Fibroblast of upper back skin (primary cell): ENCODE measurements at regions not wholly inside any gene's neighbourhood (a gene's known extent, or its start where the extent isn't known, plus 50 kb on each side); places are given as distances from the start of the nearest gene placed in this dataset.
"Not testable (repeated sequence)": the region's sequence is repeated elsewhere in the genome, so short reads cannot be mapped to it uniquely, and the experiment has no call there.

ENCODE experiments used
- DNase-seq: peaks from one replicate; pipeline ENCODE4 v3.0.0-alpha.2; 2013

DNA sequence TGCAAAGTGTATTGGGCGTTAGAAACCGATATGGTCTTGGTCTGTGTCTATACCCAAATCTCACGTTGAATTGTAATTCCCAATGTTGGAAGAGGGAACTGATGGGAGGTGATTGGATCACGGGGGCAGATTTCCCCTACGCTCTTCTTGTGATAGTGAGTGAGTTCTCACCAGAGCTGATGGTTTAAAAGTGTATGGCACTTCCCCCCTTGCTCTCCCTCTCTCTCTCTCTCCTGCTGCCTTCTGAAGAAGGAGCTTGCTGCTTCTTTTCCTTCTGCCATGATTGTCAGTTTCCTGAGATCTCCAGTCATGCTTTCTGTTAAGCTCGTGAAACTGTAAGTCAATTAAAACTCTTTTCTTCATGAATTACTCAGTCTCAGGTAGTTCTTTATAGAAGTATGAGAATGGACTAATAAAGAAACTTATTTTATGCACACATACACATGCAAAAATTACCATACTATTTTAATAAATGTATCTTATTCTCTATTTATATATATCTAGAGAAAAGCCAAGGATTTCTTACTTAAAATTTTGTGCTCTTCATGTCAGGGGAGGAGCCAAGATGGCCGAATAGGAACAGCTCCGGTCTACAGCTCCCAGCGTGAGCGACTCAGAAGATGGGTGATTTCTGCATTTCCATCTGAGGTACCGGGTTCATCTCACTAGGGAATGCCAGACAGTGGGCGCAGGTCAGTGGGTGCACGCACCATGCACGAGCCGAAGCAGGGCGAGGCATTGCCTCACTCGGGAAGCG is 1891.0 kb upstream of the FLRT2 start:
- no peak for DNase-seq

GRCh38 chr14:83639505-83639875 is 1890.5 kb upstream of the FLRT2 start:
- DNase-seq = not testable (repeated sequence)

GRCh38 chr14:83646228-83646627 is 1883.7 kb upstream of the FLRT2 start:
- DNase-seq = no peak

- DNase-seq = no peak
Measured at GRCh38 chr14:83660597-83660996, 1869.3 kb upstream of the FLRT2 start.

- no peak for DNase-seq
Measured at GRCh38 chr14:83664389-83664788, 1865.6 kb upstream of the FLRT2 start.

DNA sequence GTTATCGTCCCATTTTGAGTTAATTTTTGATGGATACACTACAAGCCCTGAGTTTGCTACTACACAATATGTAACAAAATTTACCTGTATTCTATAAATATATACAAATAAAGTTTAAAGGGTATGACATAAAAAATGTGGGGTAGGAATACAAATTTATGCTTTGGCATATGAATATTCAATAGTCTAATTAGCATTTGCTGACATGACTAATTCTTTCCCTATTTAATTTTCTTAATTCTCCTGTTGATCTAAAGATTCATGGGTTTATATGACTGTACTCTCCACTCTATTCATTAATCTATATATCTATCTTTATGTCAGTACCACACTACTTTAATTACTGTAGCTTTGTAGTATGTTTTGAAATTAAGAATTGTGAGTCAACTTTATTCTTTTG is 1840.7 kb upstream of the FLRT2 start:
- no peak for DNase-seq

DNA sequence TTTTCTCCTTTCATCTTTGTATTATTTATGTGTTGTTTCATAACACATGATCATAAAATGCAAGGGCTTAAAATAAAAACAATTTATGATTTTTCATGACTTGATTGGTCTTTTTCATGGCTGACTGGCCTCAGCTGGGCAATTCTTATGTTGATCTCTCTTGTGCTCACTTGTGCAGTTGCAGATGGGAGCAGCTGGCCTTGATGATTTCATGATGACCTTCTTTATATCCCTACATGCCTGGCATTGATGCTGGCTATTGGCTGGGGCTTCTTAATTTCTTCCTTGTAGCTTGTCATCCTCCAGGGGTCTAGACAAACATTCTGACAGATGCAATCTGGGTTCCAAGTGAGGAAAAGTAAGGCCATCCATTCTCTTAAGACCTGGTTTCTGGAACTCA is 1832.8 kb upstream of the FLRT2 start:
- no peak for DNase-seq

DNA sequence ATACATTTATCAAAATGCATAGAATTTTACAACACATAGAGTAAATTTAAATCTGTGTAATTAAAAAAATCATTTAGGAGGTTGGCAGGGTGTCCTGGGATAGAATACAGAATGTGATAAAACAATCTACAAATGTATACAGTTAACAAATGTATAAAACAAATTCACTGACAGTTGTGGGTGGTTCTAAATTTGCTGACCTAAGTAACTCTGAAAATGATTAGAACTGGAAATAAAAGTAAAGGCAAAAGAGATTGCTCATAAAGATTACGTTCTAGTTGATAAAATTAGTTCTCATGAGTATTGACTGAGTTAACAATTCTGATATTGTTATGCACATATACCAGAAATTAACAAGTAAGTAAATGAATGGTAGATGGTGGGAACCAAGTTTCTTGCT is 1827.3 kb upstream of the FLRT2 start:
- no peak for DNase-seq

DNA sequence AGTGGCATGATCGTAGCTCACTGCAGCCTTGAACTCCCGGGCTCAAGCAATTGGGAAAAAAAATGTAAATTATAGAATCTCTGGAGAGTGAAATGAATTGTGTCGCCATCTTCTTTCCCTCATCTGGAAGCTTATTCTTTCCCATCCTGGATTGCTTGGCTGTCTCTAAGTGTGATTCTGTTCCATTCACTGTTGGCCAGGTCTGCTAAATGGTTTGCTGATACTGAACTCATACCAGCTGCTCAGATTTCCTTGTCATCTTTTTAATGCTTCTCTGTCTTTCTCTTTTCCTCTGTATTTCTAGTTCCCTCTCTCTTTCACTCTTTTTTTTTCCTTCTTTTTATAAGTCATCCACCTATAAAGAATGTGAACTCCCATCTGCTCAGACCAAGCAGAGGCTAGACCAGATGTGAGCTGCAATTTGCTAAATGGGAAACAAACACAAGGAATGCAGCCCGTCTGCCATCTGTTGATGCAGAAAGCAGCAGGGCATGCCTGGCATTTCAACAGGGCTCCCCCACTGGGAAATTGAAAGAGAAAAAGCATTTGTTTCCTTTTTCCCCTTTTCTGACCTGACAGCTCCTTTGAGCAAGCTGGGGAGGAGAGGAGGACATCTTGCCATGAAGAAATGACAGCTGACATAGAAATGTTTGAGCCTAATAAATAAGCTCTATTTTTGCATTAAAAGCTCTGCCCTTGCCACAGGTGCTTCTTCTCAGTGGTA is 1823.6 kb upstream of the FLRT2 start:
- peak; percentile 35 for DNase-seq

DNA sequence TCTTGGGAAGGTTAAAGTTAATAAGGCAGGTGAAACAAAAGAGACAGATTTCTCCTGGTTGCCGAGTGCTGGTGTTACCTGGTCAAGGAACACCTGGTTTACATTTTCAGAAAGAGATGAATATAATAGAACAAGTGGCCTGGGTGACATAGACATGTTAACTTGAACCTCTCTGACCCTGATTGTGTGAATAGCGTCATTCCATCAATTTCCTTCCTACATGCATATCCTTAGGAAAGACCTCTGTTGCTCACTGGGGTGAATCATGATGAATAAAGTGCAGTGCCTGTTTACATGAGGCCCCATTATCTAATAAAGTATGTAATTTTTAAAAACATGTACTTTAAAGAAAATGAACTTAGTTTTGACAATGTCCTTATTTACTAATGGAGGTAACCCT is 1822.9 kb upstream of the FLRT2 start:
- no peak for DNase-seq

GRCh38 chr14:83709116-83709515 is 1820.8 kb upstream of the FLRT2 start:
- no peak for DNase-seq

- DNase-seq = no peak
Measured at GRCh38 chr14:83711046-83711445, 1818.9 kb upstream of the FLRT2 start.

- peak; percentile 8 for DNase-seq
Measured at GRCh38 chr14:83712418-83713129, 1817.4 kb upstream of the FLRT2 start.

- DNase-seq = no peak
Measured at GRCh38 chr14:83713732-83714131, 1816.2 kb upstream of the FLRT2 start.

DNA sequence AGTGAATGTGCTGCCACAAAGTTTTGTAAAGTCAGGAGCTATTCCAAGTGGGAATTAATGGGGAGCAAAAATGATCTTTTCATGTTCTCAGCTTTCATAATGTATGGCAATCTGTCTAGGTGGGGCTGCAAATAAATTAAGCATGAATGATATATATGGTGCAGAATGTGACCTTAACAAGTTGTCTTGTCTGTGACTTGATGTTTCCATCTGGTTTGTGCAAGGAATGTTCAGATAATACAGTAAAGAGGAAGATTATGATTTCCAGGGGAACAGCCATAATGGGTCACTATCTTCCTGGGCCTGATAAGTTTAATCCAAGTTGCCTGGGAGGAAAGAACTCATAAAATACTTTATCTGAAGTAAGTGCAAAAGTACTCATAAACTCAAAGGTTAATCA is 1815.8 kb upstream of the FLRT2 start:
- peak; percentile 7 for DNase-seq

- DNase-seq = not testable (repeated sequence)
Measured at GRCh38 chr14:83719435-83719834, 1810.5 kb upstream of the FLRT2 start.

DNA sequence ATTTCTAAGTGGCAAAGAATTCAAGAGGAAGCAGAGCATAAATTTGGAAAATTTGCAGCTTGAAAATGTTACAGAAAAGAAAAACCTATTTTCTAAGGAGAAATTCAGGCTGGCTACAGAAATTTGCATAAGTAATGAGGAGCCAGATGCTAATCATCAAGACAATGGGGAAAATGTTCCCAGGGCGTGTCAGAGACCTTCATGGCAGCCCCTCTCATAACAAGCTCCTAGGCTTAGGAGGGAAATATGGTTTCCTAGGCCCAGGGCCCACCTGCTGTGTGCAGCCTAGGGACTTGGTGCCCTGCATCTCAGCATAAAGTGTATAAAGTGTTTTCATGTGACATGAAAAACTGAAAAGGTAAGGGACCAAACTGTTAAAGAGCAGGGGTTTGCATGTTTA is 1796.3 kb upstream of the FLRT2 start:
- no peak for DNase-seq

DNA sequence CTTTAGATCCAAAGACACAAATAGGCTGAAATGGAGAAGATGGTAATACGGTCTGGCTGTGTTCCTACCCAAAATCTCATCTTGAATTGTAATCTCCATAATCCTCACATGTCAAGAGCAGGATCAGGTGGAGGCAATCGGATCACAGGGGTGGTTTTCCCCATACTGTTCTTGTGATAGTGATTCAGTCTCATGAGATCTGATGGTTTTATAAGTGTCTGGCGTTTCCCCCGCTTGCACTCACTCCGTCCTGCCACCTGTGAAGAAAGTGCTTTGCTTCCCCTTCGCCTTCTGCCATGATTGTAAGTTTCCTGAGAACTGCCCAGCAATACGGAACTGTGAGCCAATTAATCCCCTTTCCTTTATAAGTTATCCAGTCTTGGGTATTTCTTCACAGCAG is 1795.5 kb upstream of the FLRT2 start:
- no peak for DNase-seq

DNA sequence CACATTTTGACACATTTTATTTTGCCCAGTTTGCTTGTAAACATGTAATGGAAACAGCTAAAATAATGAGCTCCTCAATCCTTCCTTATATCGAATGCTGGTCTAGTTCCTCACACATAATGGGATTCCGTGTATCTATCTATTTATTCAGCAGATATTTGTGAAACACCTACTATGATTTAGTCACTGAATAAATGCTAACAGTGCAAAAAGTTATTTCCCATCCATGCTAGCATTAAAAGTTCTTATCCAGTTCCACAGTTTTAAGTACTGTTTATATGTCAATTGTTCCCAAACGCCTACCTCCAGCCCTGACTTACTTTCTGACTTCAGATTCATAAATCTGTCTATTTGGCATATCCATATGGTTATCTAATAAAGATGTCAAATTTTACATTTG is 1788.7 kb upstream of the FLRT2 start:
- no peak for DNase-seq

- no peak for DNase-seq
Measured at GRCh38 chr14:83744224-83744623, 1785.7 kb upstream of the FLRT2 start.

GRCh38 chr14:83744891-83745290 is 1785.1 kb upstream of the FLRT2 start:
- DNase-seq = no peak

- DNase-seq = no peak
Measured at GRCh38 chr14:83746336-83746735, 1783.6 kb upstream of the FLRT2 start.

- peak; percentile 75 for DNase-seq
Measured at GRCh38 chr14:83757916-83758315, 1772.0 kb upstream of the FLRT2 start.
